Tibial nerve (tissue), 4 donors: ENCODE measurements at regions not wholly inside any gene's neighbourhood (a gene's known extent, or its start where the extent isn't known, plus 50 kb on each side); places are given as distances from the start of the nearest gene placed in this dataset.

ENCODE experiments used
- EP300 ChIP-seq, 2 donors: sonication (generic); formaldehyde crosslinking; IDR thresholded peaks; one replicate each; pipeline ENCODE4 v1.6.1; 2017; ENCODE audit warnings: antibody characterized with exemption in 2 of 2, mild to moderate bottlenecking in 1 of 2
- POLR2A ChIP-seq, 2 donors: fragments of 450-650 bp; IDR thresholded peaks; one replicate each; pipeline ENCODE4 v1.6.1; 2017; ENCODE audit warnings: antibody characterized with exemption in 2 of 2, mild to moderate bottlenecking in 2 of 2, moderate library complexity in 2 of 2
- TF ChIP-seq, protein P1 (sequence below), 5 experiments: fragments of 200-600 bp in 3 of 5; fragments of 450-650 bp in 2 of 5; sonication (generic) in 3 of 5; IDR thresholded peaks; one replicate each; pipeline ENCODE4 v1.5.1; 2016 to 2019; ENCODE audit warnings: antibody characterized with exemption in 5 of 5, mild to moderate bottlenecking in 3 of 5, moderate library complexity in 2 of 5

DNA sequence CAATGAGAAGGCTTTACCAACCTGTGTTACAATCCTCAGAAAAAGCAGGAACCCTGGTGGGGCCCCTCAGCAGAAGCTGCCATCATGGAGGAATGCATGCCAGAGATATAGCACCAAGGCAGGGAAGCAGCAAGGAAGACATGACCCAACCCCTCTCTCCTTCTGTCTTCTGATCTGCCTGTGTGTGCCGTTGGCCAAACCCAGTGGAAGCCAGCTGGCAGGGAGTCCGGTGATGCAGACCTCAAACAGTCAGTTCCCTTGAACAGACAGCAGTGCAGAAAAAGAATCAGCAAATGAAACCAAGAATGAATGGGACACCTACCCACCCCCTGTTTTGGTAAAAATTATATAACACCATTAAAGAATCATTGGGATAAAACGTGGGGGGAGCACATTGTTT lies 234.2 kb downstream of the ZNF608 start:
- TF ChIP-seq, protein P1, sequence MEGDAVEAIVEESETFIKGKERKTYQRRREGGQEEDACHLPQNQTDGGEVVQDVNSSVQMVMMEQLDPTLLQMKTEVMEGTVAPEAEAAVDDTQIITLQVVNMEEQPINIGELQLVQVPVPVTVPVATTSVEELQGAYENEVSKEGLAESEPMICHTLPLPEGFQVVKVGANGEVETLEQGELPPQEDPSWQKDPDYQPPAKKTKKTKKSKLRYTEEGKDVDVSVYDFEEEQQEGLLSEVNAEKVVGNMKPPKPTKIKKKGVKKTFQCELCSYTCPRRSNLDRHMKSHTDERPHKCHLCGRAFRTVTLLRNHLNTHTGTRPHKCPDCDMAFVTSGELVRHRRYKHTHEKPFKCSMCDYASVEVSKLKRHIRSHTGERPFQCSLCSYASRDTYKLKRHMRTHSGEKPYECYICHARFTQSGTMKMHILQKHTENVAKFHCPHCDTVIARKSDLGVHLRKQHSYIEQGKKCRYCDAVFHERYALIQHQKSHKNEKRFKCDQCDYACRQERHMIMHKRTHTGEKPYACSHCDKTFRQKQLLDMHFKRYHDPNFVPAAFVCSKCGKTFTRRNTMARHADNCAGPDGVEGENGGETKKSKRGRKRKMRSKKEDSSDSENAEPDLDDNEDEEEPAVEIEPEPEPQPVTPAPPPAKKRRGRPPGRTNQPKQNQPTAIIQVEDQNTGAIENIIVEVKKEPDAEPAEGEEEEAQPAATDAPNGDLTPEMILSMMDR (IDR thresholded peaks at IDR 0.05) = no peak
- TF ChIP-seq POLR2A (IDR thresholded peaks at IDR 0.05) (no peak), EP300 (IDR thresholded peaks at IDR 0.05) (no peak)
